Fibroblast of lung (primary cell): ENCODE measurements at regions not wholly inside any gene's neighbourhood (a gene's known extent, or its start where the extent isn't known, plus 50 kb on each side); places are given as distances from the start of the nearest gene placed in this dataset.

Source experiments
- CTCF ChIP-seq, 2 donors: IDR thresholded peaks in 1 of 2; conservative IDR thresholded peaks in 1 of 2; 1 replicate in 1 of 2; 2 replicates in 1 of 2; pipeline ENCODE4 v1.5.1; 2011 to 2012; ENCODE audit warnings: low read length in 2 of 2, control low read depth in 1 of 2, inconsistent platforms in 1 of 2, low read depth in 1 of 2, mild to moderate bottlenecking in 1 of 2
- EZH2 ChIP-seq: IDR thresholded peaks from 2 replicates; pipeline ENCODE4 v1.5.1; 2012; ENCODE audit warnings: low read length, control low read depth, mild to moderate bottlenecking; ENCODE audit errors: missing control alignments

- TF ChIP-seq CTCF (conservative IDR thresholded peaks at IDR 0.05 in 1 of 2, IDR thresholded peaks at IDR 0.05 in 1 of 2; ENCODE audit: low read depth in 1 of 2, low read length in 2 of 2) (no peak), EZH2 (no peak)
Measured at GRCh38 chr9:120289098-120289497, 290.9 kb downstream of the CDK5RAP2 start.
